Coronary artery (tissue), 2 donors: ENCODE measurements at regions not wholly inside any gene's neighbourhood (a gene's known extent, or its start where the extent isn't known, plus 50 kb on each side); places are given as distances from the start of the nearest gene placed in this dataset.

ENCODE experiments used
- DNase-seq: peaks from one replicate; pipeline ENCODE4 v3.0.0-alpha.2; 2017; ENCODE audit warnings: low spot score
- H3K27ac ChIP-seq, 2 donors: fragments of 200-600 bp; sonication (generic); one replicate each; pipeline ENCODE4 v1.5.1; 2016 to 2019
- H3K4me3 ChIP-seq: fragments of 200-600 bp; sonication (generic); 2 replicates; pipeline ENCODE4 v1.5.1; 2016; ENCODE audit warnings: mild to moderate bottlenecking, moderate library complexity
- CTCF ChIP-seq: fragments of 200-600 bp; sonication (generic); IDR thresholded peaks from one replicate; pipeline ENCODE4 v1.5.1; 2019; ENCODE audit warnings: antibody characterized with exemption

GRCh38 chr1:87644033-87644578 lies 315.4 kb downstream of the LMO4 start:
- no peak overlapping the region for H3K4me3 ChIP-seq
- TF ChIP-seq CTCF, result no peak
- peak overlapping the region; percentile 55 to 66 for H3K27ac ChIP-seq
- no peak for DNase-seq

GRCh38 chr1:87644579-87645190 lies 316.0 kb downstream of the LMO4 start:
- DNase-seq, result no peak
- Histone ChIP-seq H3K27ac (peak overlapping the region; percentile 66), H3K4me3 (no peak overlapping the region)
- TF ChIP-seq CTCF, result no peak

GRCh38 chr1:87647430-87648177 lies 318.9 kb downstream of the LMO4 start:
- no peak for DNase-seq
- no peak for TF ChIP-seq CTCF
- Histone ChIP-seq H3K4me3 (no peak overlapping the region), H3K27ac (no peak overlapping the region)

GRCh38 chr1:87648323-87649119 lies 319.8 kb downstream of the LMO4 start:
- no peak overlapping the region for H3K4me3 ChIP-seq
- TF ChIP-seq CTCF, result no peak

GRCh38 chr1:87650306-87650705 lies 321.6 kb downstream of the LMO4 start:
- no peak overlapping the region for H3K4me3 ChIP-seq
- DNase-seq, result no peak
- no peak overlapping the region for H3K27ac ChIP-seq
- no peak for TF ChIP-seq CTCF

More at GRCh38 chr1:87648323-87649119, 319.8 kb downstream of the LMO4 start:
- DNase-seq, result no peak
- H3K27ac ChIP-seq, result no peak overlapping the region

GRCh38 chr1:87652176-87652575 lies 323.5 kb downstream of the LMO4 start:
- TF ChIP-seq CTCF, result no peak
- no peak for DNase-seq
- H3K27ac ChIP-seq, result no peak overlapping the region
- no peak overlapping the region for H3K4me3 ChIP-seq
